ENCODE measurements at regions not wholly inside any gene's neighbourhood (a gene's known extent, or its start where the extent isn't known, plus 50 kb on each side); places are given as distances from the start of the nearest gene placed in this dataset.

DNA sequence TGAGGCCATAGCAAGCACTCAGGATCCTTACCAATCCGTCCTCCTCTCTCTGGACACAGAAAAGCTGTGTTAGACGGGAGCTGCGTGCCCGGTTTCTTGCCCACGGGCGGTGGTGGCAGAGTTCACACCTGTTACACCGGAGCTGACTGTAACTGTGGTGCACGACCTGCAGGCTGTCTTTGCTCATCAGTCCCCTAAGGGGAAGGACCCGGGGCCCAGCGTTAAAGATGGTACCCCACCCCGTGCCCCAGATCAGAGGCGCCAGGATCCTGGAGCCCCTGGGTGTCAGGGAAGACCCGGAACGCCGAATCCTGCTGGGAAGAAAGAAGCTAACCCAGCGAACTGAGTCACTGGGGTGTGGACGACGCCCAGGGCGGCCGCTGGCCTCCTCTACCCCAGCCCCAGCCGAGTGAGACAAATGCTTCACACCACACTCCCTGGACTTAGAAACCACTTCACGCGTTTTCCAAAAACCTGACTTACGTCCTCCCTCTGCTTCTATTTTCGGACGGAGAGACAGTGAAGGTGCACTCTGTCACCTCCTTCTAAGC is 293.6 kb upstream of the SALL3 start:
- TF ChIP-seq EZH2 (IDR thresholded peaks at IDR 0.05; ENCODE audit: insufficient read depth, poor library complexity, severe bottlenecking) = no peak
- no peak for TF ChIP-seq EZH2phosphoT487 (IDR thresholded peaks at IDR 0.05; ENCODE audit: insufficient read depth, low read depth)
